ENCODE measurements at regions not wholly inside any gene's neighbourhood (a gene's known extent, or its start where the extent isn't known, plus 50 kb on each side); places are given as distances from the start of the nearest gene placed in this dataset.
A peak's percentile ranks its signal among the peaks of the same experiment; 100 is the strongest.

DNA sequence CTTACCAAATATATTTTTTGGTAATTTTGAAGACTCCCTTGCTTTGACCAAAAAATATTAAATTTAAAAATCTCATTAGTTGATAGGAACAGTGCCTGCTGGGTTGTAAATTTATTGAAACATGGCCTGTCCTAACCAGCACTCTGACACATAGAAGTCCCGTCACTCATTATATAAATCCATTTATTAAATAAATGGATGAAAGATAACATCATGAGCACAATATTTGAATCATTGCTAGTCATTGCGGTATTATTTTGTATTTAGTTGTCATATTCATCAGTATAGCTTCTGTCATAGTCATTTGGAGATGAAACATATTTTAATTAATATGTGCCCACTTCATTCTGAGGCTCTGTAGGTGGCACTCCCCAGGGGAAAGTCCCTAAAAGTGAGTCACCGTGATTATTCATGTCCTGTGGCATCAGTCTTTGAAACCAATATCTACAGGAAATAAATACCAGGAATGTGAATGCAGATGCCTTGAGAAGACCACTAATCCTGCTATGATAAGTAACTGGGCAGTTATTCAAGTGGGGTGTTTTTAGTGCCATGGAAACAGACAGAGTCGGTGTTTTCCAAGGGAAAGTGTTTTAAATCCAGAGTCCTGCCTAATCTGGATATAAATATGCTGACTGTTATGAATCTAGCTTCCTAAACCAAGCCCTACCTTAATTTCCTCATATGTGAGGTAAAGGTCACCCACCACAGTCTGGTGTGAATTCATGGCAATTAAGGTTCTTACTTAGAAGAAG lies 302.0 kb downstream of the DUSP10 start:
- Histone ChIP-seq H3K27ac (ENCODE audit: insufficient read depth, low read depth, low read length) (peak overlapping the region; percentile 86), H3K79me2 (ENCODE audit: control insufficient read depth, insufficient read depth, low read length) (no peaks in the 10 kb centered on the region), H3K9me3 (replicated peaks; ENCODE audit: control insufficient read depth, insufficient read depth, low read length) (no peaks in the 10 kb centered on the region), H3K27me3 (ENCODE audit: control insufficient read depth in 2 of 2, insufficient read depth in 2 of 2, low read length in 2 of 2) (no peaks in the 10 kb centered on the region), H3K9me1 (replicated peaks; ENCODE audit: control insufficient read depth, extremely low read depth, insufficient read depth, low read length) (no peaks in the 10 kb centered on the region), H2AFZ (ENCODE audit: low read depth, low read length) (no peak overlapping the region), H3K4me2 (ENCODE audit: insufficient read depth, low read length) (peak overlapping the region; percentile 49), H3K36me3 (ENCODE audit: control insufficient read depth in 2 of 2, extremely low read depth in 1 of 2, insufficient read depth in 2 of 2, low read length in 2 of 2) (no peaks in the 10 kb centered on the region), H4K20me1 (replicated peaks; ENCODE audit: control insufficient read depth, extremely low read depth, insufficient read depth, low read length) (no peaks in the 10 kb centered on the region), H3K4me3 (replicated peaks in 1 of 3; ENCODE audit: insufficient read depth in 1 of 3, low read depth in 1 of 3, low read length in 3 of 3) (no peak overlapping the region), H3K9ac (replicated peaks; ENCODE audit: extremely low read depth, insufficient read depth, low read length) (peak overlapping the region; percentile 66), H3K4me1 (ENCODE audit: control insufficient read depth, extremely low read depth, insufficient read depth, low read length) (peaks cover 31% of the 10 kb centered on the region)
- POLR2A ChIA-PET = no interaction called here
- FAIRE-seq = peak; percentile 85
- CTCF ChIA-PET = interaction anchor here (0.5 to 1.6 kb wide), 4 partner anchors 36 to 1015 kb away, joined by 4 to 6 read pairs (median 4); no protein-coding TSS in a partner anchor
- TSS peak; percentile 70 for BruUV-seq (replicated peaks)
- DNase-seq (ENCODE audit: low read depth, low spot score) = peak; percentile 94
- dilution Hi-C loops (cut with MboI; ENCODE audit: extremely low pct_ligation_motif_present, low sequenced_read_pairs) (no loop called here), intact Hi-C loops (cut with micrococcal nuclease) (loop anchor here (1.0 to 5.0 kb wide), 12 partner anchors 25 to 597 kb away; partner anchors contain the start of gene DUSP10)
- TF ChIP-seq POLR2AphosphoS5 (IDR thresholded peaks at IDR 0.05; ENCODE audit: insufficient read depth, low read depth, low read length) (peak; percentile 60), FOS (IDR thresholded peaks at IDR 0.05; ENCODE audit: borderline replicate concordance, insufficient read depth, low read length) (peak; percentile 93), GATA2 (IDR thresholded peaks at IDR 0.05; ENCODE audit: insufficient read depth, insufficient read length, low read depth, low read length) (peak; percentile 88), JUN (IDR thresholded peaks at IDR 0.05; ENCODE audit: borderline replicate concordance, insufficient read depth, insufficient read length, low read depth) (peak; percentile 95), POLR2A (IDR thresholded peaks at IDR 0.05; ENCODE audit: low read depth, low read length) (no peak)

GRCh38 chr1:221440658-221441057 lies 301.2 kb downstream of the DUSP10 start:
- H3K36me3 ChIP-seq (ENCODE audit: control insufficient read depth in 2 of 2, extremely low read depth in 1 of 2, insufficient read depth in 2 of 2, low read length in 2 of 2) = no peaks in the 10 kb centered on the region
- FAIRE-seq (no peak), DNase-seq (ENCODE audit: low read depth, low spot score) (no peak)
- H3K27me3 ChIP-seq (ENCODE audit: control insufficient read depth in 2 of 2, insufficient read depth in 2 of 2, low read length in 2 of 2) = no peaks in the 10 kb centered on the region
- no peaks in the 10 kb centered on the region for H3K9me1 ChIP-seq (replicated peaks; ENCODE audit: control insufficient read depth, extremely low read depth, insufficient read depth, low read length)
- peak overlapping the region; percentile 86 for H3K27ac ChIP-seq (ENCODE audit: insufficient read depth, low read depth, low read length)
- ChIA-PET CTCF (interaction anchor here (1.2 to 1.6 kb wide), 3 partner anchors 46 to 1014 kb away, joined by 4 to 6 read pairs (median 5); no protein-coding TSS in a partner anchor), POLR2A (no interaction called here)
- no peaks in the 10 kb centered on the region for H3K9me3 ChIP-seq (replicated peaks; ENCODE audit: control insufficient read depth, insufficient read depth, low read length)
- H4K20me1 ChIP-seq (replicated peaks; ENCODE audit: control insufficient read depth, extremely low read depth, insufficient read depth, low read length) = no peaks in the 10 kb centered on the region
- peak overlapping the region; percentile 66 for H3K9ac ChIP-seq (replicated peaks; ENCODE audit: extremely low read depth, insufficient read depth, low read length)
- intact Hi-C loops (cut with micrococcal nuclease) = loop anchor here (1.0 to 5.0 kb wide), 7 partner anchors 25 to 597 kb away; partner anchors contain the start of gene DUSP10
- H2AFZ ChIP-seq (ENCODE audit: low read depth, low read length) = peak overlapping the region; percentile 4
- H3K4me3 ChIP-seq (replicated peaks in 1 of 3; ENCODE audit: insufficient read depth in 1 of 3, low read depth in 1 of 3, low read length in 3 of 3) = no peak overlapping the region
- dilution Hi-C loops (cut with MboI; ENCODE audit: extremely low pct_ligation_motif_present, low sequenced_read_pairs) = no loop called here
- peaks cover 27% of the 10 kb centered on the region for H3K4me1 ChIP-seq (ENCODE audit: control insufficient read depth, extremely low read depth, insufficient read depth, low read length)
- no TSS peak for BruUV-seq (replicated peaks)
- TF ChIP-seq, protein P1, sequence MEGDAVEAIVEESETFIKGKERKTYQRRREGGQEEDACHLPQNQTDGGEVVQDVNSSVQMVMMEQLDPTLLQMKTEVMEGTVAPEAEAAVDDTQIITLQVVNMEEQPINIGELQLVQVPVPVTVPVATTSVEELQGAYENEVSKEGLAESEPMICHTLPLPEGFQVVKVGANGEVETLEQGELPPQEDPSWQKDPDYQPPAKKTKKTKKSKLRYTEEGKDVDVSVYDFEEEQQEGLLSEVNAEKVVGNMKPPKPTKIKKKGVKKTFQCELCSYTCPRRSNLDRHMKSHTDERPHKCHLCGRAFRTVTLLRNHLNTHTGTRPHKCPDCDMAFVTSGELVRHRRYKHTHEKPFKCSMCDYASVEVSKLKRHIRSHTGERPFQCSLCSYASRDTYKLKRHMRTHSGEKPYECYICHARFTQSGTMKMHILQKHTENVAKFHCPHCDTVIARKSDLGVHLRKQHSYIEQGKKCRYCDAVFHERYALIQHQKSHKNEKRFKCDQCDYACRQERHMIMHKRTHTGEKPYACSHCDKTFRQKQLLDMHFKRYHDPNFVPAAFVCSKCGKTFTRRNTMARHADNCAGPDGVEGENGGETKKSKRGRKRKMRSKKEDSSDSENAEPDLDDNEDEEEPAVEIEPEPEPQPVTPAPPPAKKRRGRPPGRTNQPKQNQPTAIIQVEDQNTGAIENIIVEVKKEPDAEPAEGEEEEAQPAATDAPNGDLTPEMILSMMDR (IDR thresholded peaks at IDR 0.05; ENCODE audit: extremely low read depth in 1 of 2, insufficient read depth in 1 of 2, low read depth in 1 of 2, low read length in 2 of 2) = no peak
- TF ChIP-seq POLR2A (IDR thresholded peaks at IDR 0.05; ENCODE audit: low read depth, low read length) = no peak
- TF ChIP-seq EZH2 (IDR thresholded peaks at IDR 0.05; ENCODE audit: borderline replicate concordance, low read depth, low read length, severe bottlenecking) = no peak
- no peak for TF ChIP-seq POLR2AphosphoS5 (IDR thresholded peaks at IDR 0.05; ENCODE audit: insufficient read depth, low read depth, low read length)
- no peak for TF ChIP-seq MYC (IDR thresholded peaks at IDR 0.05; ENCODE audit: low read depth, low read length)
- TF ChIP-seq, protein P2, sequence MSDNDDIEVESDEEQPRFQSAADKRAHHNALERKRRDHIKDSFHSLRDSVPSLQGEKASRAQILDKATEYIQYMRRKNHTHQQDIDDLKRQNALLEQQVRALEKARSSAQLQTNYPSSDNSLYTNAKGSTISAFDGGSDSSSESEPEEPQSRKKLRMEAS (IDR thresholded peaks at IDR 0.05; ENCODE audit: insufficient read depth, insufficient read length) = no peak
- no peak for TF ChIP-seq FOS (IDR thresholded peaks at IDR 0.05; ENCODE audit: borderline replicate concordance, insufficient read depth, low read length)
- no peak for TF ChIP-seq GATA2 (IDR thresholded peaks at IDR 0.05; ENCODE audit: insufficient read depth, insufficient read length, low read depth, low read length)
- H3K4me2 ChIP-seq (ENCODE audit: insufficient read depth, low read length) = peak overlapping the region; percentile 49
- no peaks in the 10 kb centered on the region for H3K79me2 ChIP-seq (ENCODE audit: control insufficient read depth, insufficient read depth, low read length)
